GM12891 (cell line): ENCODE measurements at regions not wholly inside any gene's neighbourhood (a gene's known extent, or its start where the extent isn't known, plus 50 kb on each side); places are given as distances from the start of the nearest gene placed in this dataset.

Experiments used
- POLR2A ChIP-seq: IDR thresholded peaks from 2 replicates; pipeline ENCODE4 v1.6.1; 2011; ENCODE audit warnings: low read depth, low read length, control low read depth
- SPI1 ChIP-seq: IDR thresholded peaks from 2 replicates; pipeline ENCODE4 v1.6.1; 2011; ENCODE audit warnings: low read depth, low read length, control low read depth

- TF ChIP-seq POLR2A = no peak
- no peak for TF ChIP-seq SPI1
Measured at GRCh38 chr15:49750553-49750952, 129.7 kb downstream of the DTWD1 start.
